Astrocyte (in vitro differentiated cells and primary cell): ENCODE measurements at regions not wholly inside any gene's neighbourhood (a gene's known extent, or its start where the extent isn't known, plus 50 kb on each side); places are given as distances from the start of the nearest gene placed in this dataset.

ENCODE experiments used
- EZH2 ChIP-seq: IDR thresholded peaks from 2 replicates; pipeline ENCODE4 v1.6.1; 2012; ENCODE audit warnings: mild to moderate bottlenecking, low read length, inconsistent platforms; ENCODE audit not compliant: insufficient read depth
- TF ChIP-seq, protein P1 (sequence below): IDR thresholded peaks from 2 replicates; pipeline ENCODE4 v1.5.1; 2011; ENCODE audit warnings: low read depth, mild to moderate bottlenecking, inconsistent platforms, low read length, moderate library complexity; ENCODE audit not compliant: insufficient read depth

DNA sequence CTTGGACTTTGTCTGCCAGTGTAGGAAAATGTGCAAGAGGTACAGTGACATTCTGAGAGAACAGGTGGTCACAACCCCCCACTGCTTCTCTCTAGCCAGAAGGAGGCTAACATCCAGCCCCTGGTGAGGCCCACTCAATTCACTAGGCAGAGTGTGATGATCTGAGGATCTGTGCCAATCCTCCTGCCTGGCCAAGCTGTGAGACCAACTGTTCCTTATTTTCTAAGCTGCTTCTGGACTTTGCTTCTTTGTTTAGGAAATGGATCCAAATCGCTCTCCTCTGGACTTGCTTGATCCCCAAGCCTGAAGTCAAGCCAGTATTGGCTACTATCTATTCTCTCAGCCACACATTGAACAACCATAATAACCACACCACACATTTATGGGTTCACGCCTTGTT is 202.8 kb downstream of the PIK3C3 start:
- TF ChIP-seq, protein P1, sequence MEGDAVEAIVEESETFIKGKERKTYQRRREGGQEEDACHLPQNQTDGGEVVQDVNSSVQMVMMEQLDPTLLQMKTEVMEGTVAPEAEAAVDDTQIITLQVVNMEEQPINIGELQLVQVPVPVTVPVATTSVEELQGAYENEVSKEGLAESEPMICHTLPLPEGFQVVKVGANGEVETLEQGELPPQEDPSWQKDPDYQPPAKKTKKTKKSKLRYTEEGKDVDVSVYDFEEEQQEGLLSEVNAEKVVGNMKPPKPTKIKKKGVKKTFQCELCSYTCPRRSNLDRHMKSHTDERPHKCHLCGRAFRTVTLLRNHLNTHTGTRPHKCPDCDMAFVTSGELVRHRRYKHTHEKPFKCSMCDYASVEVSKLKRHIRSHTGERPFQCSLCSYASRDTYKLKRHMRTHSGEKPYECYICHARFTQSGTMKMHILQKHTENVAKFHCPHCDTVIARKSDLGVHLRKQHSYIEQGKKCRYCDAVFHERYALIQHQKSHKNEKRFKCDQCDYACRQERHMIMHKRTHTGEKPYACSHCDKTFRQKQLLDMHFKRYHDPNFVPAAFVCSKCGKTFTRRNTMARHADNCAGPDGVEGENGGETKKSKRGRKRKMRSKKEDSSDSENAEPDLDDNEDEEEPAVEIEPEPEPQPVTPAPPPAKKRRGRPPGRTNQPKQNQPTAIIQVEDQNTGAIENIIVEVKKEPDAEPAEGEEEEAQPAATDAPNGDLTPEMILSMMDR = no peak
- TF ChIP-seq EZH2 = no peak
